ENCODE measurements at regions not wholly inside any gene's neighbourhood (a gene's known extent, or its start where the extent isn't known, plus 50 kb on each side); places are given as distances from the start of the nearest gene placed in this dataset.

- Histone ChIP-seq H3K4me1 (ENCODE audit: insufficient read depth) (no peaks in the 10 kb centered on the region), H3K27ac (ENCODE audit: low read depth) (no peak overlapping the region), H3K4me3 (ENCODE audit: low read depth, low read length) (no peak overlapping the region), H3K36me3 (ENCODE audit: insufficient read depth) (no peaks in the 10 kb centered on the region)
- no peak for DNase-seq (ENCODE audit: extremely low spot score)
- WGBS = 90% methylated on average over 1 of the region's 1 CpG
Observed at GRCh38 chr2:187991389-187991788, 300.3 kb upstream of the GULP1 start.

- WGBS = 76% methylated on average over 5 of the region's 5 CpGs
- no peaks in the 10 kb centered on the region for H3K4me1 ChIP-seq (ENCODE audit: insufficient read depth)
- no peaks in the 10 kb centered on the region for H3K36me3 ChIP-seq (ENCODE audit: insufficient read depth)
- no peak overlapping the region for H3K4me3 ChIP-seq (ENCODE audit: low read depth, low read length)
- no peak overlapping the region for H3K27ac ChIP-seq (ENCODE audit: low read depth)
- DNase-seq (ENCODE audit: extremely low spot score) = no peak
Observed at GRCh38 chr2:187994464-187995331, 297.0 kb upstream of the GULP1 start.

- Histone ChIP-seq H3K4me3 (ENCODE audit: low read depth, low read length) (no peak overlapping the region), H3K4me1 (ENCODE audit: insufficient read depth) (no peaks in the 10 kb centered on the region), H3K27ac (ENCODE audit: low read depth) (no peak overlapping the region), H3K36me3 (ENCODE audit: insufficient read depth) (no peaks in the 10 kb centered on the region)
- WGBS = 77% methylated on average over 6 of the region's 6 CpGs
- no peak for DNase-seq (ENCODE audit: extremely low spot score)
Observed at GRCh38 chr2:187995556-187995955, 296.1 kb upstream of the GULP1 start.

GRCh38 chr2:187996630-187997029 lies 295.0 kb upstream of the GULP1 start:
- 98% methylated on average over 1 of the region's 1 CpG for WGBS
- no peaks in the 10 kb centered on the region for H3K36me3 ChIP-seq (ENCODE audit: insufficient read depth)
- DNase-seq (ENCODE audit: extremely low spot score) = no peak

GRCh38 chr2:188000189-188000588 lies 291.5 kb upstream of the GULP1 start:
- H3K27ac ChIP-seq (ENCODE audit: low read depth) = no peak overlapping the region
- H3K4me1 ChIP-seq (ENCODE audit: insufficient read depth) = no peaks in the 10 kb centered on the region
- no peak for DNase-seq (ENCODE audit: extremely low spot score)
- no peaks in the 10 kb centered on the region for H3K36me3 ChIP-seq (ENCODE audit: insufficient read depth)
- WGBS = 36% methylated on average over 2 of the region's 2 CpGs
- H3K4me3 ChIP-seq (ENCODE audit: low read depth, low read length) = no peak overlapping the region

More at GRCh38 chr2:187996630-187997029, 295.0 kb upstream of the GULP1 start:
- H3K4me1 ChIP-seq (ENCODE audit: insufficient read depth) = no peaks in the 10 kb centered on the region
- H3K27ac ChIP-seq (ENCODE audit: low read depth) = no peak overlapping the region
- no peak overlapping the region for H3K4me3 ChIP-seq (ENCODE audit: low read depth, low read length)

- no peak for DNase-seq (ENCODE audit: extremely low spot score)
- WGBS = 49% methylated on average over 2 of the region's 2 CpGs
Observed at GRCh38 chr2:188003800-188004199, 287.9 kb upstream of the GULP1 start.

GRCh38 chr2:188013767-188014166 lies 277.9 kb upstream of the GULP1 start:
- DNase-seq (ENCODE audit: extremely low spot score) = no peak
- no peak overlapping the region for H3K4me3 ChIP-seq (ENCODE audit: low read depth, low read length)
- no peaks in the 10 kb centered on the region for H3K36me3 ChIP-seq (ENCODE audit: insufficient read depth)

More at GRCh38 chr2:188003800-188004199, 287.9 kb upstream of the GULP1 start:
- no peaks in the 10 kb centered on the region for H3K36me3 ChIP-seq (ENCODE audit: insufficient read depth)
- H3K4me3 ChIP-seq (ENCODE audit: low read depth, low read length) = no peak overlapping the region
- no peaks in the 10 kb centered on the region for H3K4me1 ChIP-seq (ENCODE audit: insufficient read depth)
- no peak overlapping the region for H3K27ac ChIP-seq (ENCODE audit: low read depth)

GRCh38 chr2:188016917-188017316 lies 274.8 kb upstream of the GULP1 start:
- H3K4me1 ChIP-seq (ENCODE audit: insufficient read depth) = no peaks in the 10 kb centered on the region
- no peaks in the 10 kb centered on the region for H3K36me3 ChIP-seq (ENCODE audit: insufficient read depth)
- 90% methylated on average over 3 of the region's 3 CpGs for WGBS
- H3K27ac ChIP-seq (ENCODE audit: low read depth) = no peak overlapping the region
- no peak overlapping the region for H3K4me3 ChIP-seq (ENCODE audit: low read depth, low read length)
- no peak for DNase-seq (ENCODE audit: extremely low spot score)

More at GRCh38 chr2:188013767-188014166, 277.9 kb upstream of the GULP1 start:
- Histone ChIP-seq H3K4me1 (ENCODE audit: insufficient read depth) (no peaks in the 10 kb centered on the region), H3K27ac (ENCODE audit: low read depth) (no peak overlapping the region)

- DNase-seq (ENCODE audit: extremely low spot score) = no peak
- WGBS = 69% methylated on average over 2 of the region's 2 CpGs
- H3K4me3 ChIP-seq (ENCODE audit: low read depth, low read length) = no peak overlapping the region
- no peak overlapping the region for H3K27ac ChIP-seq (ENCODE audit: low read depth)
- H3K4me1 ChIP-seq (ENCODE audit: insufficient read depth) = no peaks in the 10 kb centered on the region
- no peaks in the 10 kb centered on the region for H3K36me3 ChIP-seq (ENCODE audit: insufficient read depth)
Observed at GRCh38 chr2:188022389-188022788, 269.3 kb upstream of the GULP1 start.

- 46% methylated on average over 1 of the region's 1 CpG for WGBS
- Histone ChIP-seq H3K4me3 (ENCODE audit: low read depth, low read length) (no peak overlapping the region), H3K27ac (ENCODE audit: low read depth) (no peak overlapping the region), H3K36me3 (ENCODE audit: insufficient read depth) (no peaks in the 10 kb centered on the region), H3K4me1 (ENCODE audit: insufficient read depth) (no peaks in the 10 kb centered on the region)
- DNase-seq (ENCODE audit: extremely low spot score) = no peak
Observed at GRCh38 chr2:188023035-188023434, 268.6 kb upstream of the GULP1 start.

- H3K36me3 ChIP-seq (ENCODE audit: insufficient read depth) = no peaks in the 10 kb centered on the region
- no peak overlapping the region for H3K4me3 ChIP-seq (ENCODE audit: low read depth, low read length)
- 35% methylated on average over 1 of the region's 1 CpG for WGBS
- DNase-seq (ENCODE audit: extremely low spot score) = peak; percentile 2
- no peak overlapping the region for H3K27ac ChIP-seq (ENCODE audit: low read depth)
- H3K4me1 ChIP-seq (ENCODE audit: insufficient read depth) = no peaks in the 10 kb centered on the region
Observed at GRCh38 chr2:188024811-188025210, 266.9 kb upstream of the GULP1 start.

- DNase-seq (ENCODE audit: extremely low spot score) = no peak
- Histone ChIP-seq H3K4me3 (ENCODE audit: low read depth, low read length) (no peak overlapping the region), H3K27ac (ENCODE audit: low read depth) (no peak overlapping the region), H3K36me3 (ENCODE audit: insufficient read depth) (no peaks in the 10 kb centered on the region), H3K4me1 (ENCODE audit: insufficient read depth) (no peaks in the 10 kb centered on the region)
- 78% methylated on average over 4 of the region's 4 CpGs for WGBS
Observed at GRCh38 chr2:188028739-188029138, 262.9 kb upstream of the GULP1 start.

GRCh38 chr2:188032306-188032705 lies 259.4 kb upstream of the GULP1 start:
- no peaks in the 10 kb centered on the region for H3K36me3 ChIP-seq (ENCODE audit: insufficient read depth)
- no peak overlapping the region for H3K4me3 ChIP-seq (ENCODE audit: low read depth, low read length)
- no peak for DNase-seq (ENCODE audit: extremely low spot score)
- no peak overlapping the region for H3K27ac ChIP-seq (ENCODE audit: low read depth)
- H3K4me1 ChIP-seq (ENCODE audit: insufficient read depth) = no peaks in the 10 kb centered on the region
- 52% methylated on average over 3 of the region's 3 CpGs for WGBS

- 57% methylated on average over 3 of the region's 3 CpGs for WGBS
- DNase-seq (ENCODE audit: extremely low spot score) = no peak
- no peak overlapping the region for H3K27ac ChIP-seq (ENCODE audit: low read depth)
- H3K4me1 ChIP-seq (ENCODE audit: insufficient read depth) = no peaks in the 10 kb centered on the region
- no peak overlapping the region for H3K4me3 ChIP-seq (ENCODE audit: low read depth, low read length)
- H3K36me3 ChIP-seq (ENCODE audit: insufficient read depth) = no peaks in the 10 kb centered on the region
Observed at GRCh38 chr2:188032786-188033185, 258.9 kb upstream of the GULP1 start.

Data from urinary bladder (tissue), 3 donors.